ENCODE measurements at regions not wholly inside any gene's neighbourhood (a gene's known extent, or its start where the extent isn't known, plus 50 kb on each side); places are given as distances from the start of the nearest gene placed in this dataset.

DNA sequence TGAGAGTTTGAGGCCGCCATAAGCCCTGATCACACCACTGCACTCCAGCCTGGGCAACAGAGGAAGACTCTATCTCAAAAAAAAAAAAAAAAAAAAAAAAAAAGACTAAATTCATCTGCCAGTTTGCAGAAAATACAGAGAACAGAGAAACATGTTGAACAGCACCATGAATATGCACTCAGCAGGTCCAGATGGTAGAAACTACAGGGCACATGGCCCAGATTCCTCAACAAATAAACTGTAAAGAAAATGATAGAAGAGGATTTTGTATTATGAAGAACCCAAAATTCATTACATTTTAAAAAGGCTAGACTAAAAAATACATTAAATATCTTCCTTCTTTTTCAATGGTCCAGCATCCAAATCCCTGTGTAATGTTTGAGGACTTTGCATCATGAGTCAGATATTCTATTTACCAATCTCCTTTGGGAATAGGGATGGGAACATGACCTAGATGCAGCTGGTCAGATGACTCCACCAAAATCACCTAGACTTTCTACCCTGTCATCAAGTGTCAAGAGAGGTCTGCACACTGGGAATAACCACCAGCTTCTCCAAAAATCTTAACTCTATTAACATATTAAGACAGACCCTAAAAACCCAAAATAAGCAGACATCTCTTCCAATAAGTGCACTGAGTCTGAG, 189.1 kb upstream of the TCF21 start:
- no peak for DNase-seq
- no peak for TF ChIP-seq EZH2 (IDR thresholded peaks at IDR 0.05; ENCODE audit: borderline replicate concordance, low read depth, low read length, severe bottlenecking)
- TF ChIP-seq, protein P1, sequence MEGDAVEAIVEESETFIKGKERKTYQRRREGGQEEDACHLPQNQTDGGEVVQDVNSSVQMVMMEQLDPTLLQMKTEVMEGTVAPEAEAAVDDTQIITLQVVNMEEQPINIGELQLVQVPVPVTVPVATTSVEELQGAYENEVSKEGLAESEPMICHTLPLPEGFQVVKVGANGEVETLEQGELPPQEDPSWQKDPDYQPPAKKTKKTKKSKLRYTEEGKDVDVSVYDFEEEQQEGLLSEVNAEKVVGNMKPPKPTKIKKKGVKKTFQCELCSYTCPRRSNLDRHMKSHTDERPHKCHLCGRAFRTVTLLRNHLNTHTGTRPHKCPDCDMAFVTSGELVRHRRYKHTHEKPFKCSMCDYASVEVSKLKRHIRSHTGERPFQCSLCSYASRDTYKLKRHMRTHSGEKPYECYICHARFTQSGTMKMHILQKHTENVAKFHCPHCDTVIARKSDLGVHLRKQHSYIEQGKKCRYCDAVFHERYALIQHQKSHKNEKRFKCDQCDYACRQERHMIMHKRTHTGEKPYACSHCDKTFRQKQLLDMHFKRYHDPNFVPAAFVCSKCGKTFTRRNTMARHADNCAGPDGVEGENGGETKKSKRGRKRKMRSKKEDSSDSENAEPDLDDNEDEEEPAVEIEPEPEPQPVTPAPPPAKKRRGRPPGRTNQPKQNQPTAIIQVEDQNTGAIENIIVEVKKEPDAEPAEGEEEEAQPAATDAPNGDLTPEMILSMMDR (IDR thresholded peaks at IDR 0.05; ENCODE audit: borderline replicate concordance, extremely low read depth, low read length, poor library complexity, severe bottlenecking): no peak
- Histone ChIP-seq H3K4me2 (ENCODE audit: insufficient read depth, low read length) (no peak overlapping the region), H3K27me3 (ENCODE audit: insufficient read depth, low read length, poor library complexity) (no peaks in the 10 kb centered on the region), H3K79me2 (ENCODE audit: insufficient read depth, low read length) (no peaks in the 10 kb centered on the region), H3K36me3 (ENCODE audit: insufficient read depth, low read length) (no peaks in the 10 kb centered on the region), H3K9ac (ENCODE audit: low read depth, low read length) (no peak overlapping the region), H3K4me1 (ENCODE audit: insufficient read depth, low read length) (no peaks in the 10 kb centered on the region), H3K9me3 (ENCODE audit: insufficient read depth, low read length, severe bottlenecking) (no peaks in the 10 kb centered on the region), H2AFZ (ENCODE audit: low read depth, low read length) (no peak overlapping the region), H4K20me1 (ENCODE audit: insufficient read depth, low read length) (no peaks in the 10 kb centered on the region), H3K27ac (ENCODE audit: low read length) (no peak overlapping the region), H3K4me3 (ENCODE audit: low read depth in 1 of 2, low read length in 2 of 2) (no peak overlapping the region)
- ATAC-seq (ENCODE audit: insufficient read depth, low read depth): no peak

DNA sequence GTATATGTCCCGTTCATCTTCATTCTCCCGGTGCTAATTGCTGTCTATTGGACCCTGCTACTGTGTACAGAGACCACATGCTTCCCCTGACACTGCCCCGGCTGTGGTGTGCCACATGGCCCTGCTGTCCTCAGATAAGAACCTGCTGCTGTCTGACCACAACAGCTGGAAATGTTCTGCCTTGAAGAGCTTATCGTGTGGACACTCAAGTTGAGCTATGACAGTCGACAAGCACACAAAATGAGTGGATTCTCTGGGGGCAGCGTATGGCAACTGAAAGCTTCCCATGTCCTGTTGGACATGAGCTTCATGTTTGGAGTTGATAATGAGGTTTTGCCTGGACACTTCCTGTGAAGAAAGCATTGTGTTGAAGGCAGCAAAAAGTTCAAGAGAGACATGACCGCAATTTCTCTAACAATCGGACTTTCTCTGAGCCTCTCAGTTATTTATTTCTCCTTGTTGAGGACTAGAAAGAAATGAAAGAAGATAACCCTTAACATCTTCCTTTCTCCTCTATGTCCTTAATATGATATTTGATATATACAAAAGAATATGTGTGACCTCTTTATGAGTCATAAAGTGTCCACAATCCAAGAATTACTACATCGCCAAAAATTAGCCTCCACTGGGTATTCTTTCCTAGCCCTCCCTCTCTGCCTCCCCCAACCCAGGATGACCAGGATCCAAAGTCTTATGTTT, 187.1 kb upstream of the TCF21 start:
- H3K4me2 ChIP-seq (ENCODE audit: insufficient read depth, low read length): no peak overlapping the region
- no peak overlapping the region for H2AFZ ChIP-seq (ENCODE audit: low read depth, low read length)
- H3K27me3 ChIP-seq (ENCODE audit: insufficient read depth, low read length, poor library complexity): no peaks in the 10 kb centered on the region
- no peaks in the 10 kb centered on the region for H3K4me1 ChIP-seq (ENCODE audit: insufficient read depth, low read length)
- no peak for TF ChIP-seq EZH2 (IDR thresholded peaks at IDR 0.05; ENCODE audit: borderline replicate concordance, low read depth, low read length, severe bottlenecking)
- TF ChIP-seq, protein P1 (IDR thresholded peaks at IDR 0.05; ENCODE audit: borderline replicate concordance, extremely low read depth, low read length, poor library complexity, severe bottlenecking): no peak
- no peaks in the 10 kb centered on the region for H3K36me3 ChIP-seq (ENCODE audit: insufficient read depth, low read length)
- no peak overlapping the region for H3K27ac ChIP-seq (ENCODE audit: low read length)
- H3K79me2 ChIP-seq (ENCODE audit: insufficient read depth, low read length): no peaks in the 10 kb centered on the region
- no peaks in the 10 kb centered on the region for H4K20me1 ChIP-seq (ENCODE audit: insufficient read depth, low read length)
- H3K4me3 ChIP-seq (ENCODE audit: low read depth in 1 of 2, low read length in 2 of 2): no peak overlapping the region
- DNase-seq (no peak), ATAC-seq (ENCODE audit: insufficient read depth, low read depth) (no peak)
- H3K9me3 ChIP-seq (ENCODE audit: insufficient read depth, low read length, severe bottlenecking): no peaks in the 10 kb centered on the region
- H3K9ac ChIP-seq (ENCODE audit: low read depth, low read length): no peak overlapping the region

DNA sequence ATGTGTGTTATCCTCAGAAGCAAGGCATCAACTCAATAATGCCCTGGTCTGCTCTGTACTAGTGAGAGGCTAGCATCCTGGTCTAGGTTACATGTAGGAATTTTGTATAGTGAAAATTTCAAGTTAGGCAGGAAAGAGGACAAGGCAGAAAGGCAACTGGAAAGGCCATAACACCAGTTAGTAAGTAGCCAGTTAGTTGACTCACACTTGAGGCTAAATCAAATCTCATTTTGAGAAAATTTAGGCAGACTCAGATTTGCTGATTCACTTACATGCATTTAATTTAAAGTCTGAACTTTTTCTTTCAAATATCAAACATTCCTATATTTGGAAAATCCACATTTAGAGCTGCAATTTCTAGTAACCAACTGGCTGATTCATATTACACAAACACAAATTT, 184.5 kb upstream of the TCF21 start:
- no peak for ATAC-seq (ENCODE audit: insufficient read depth, low read depth)
- no peaks in the 10 kb centered on the region for H4K20me1 ChIP-seq (ENCODE audit: insufficient read depth, low read length)
- H3K79me2 ChIP-seq (ENCODE audit: insufficient read depth, low read length): no peaks in the 10 kb centered on the region
- no peaks in the 10 kb centered on the region for H3K4me1 ChIP-seq (ENCODE audit: insufficient read depth, low read length)
- H3K4me3 ChIP-seq (ENCODE audit: low read depth in 1 of 2, low read length in 2 of 2): no peak overlapping the region
- H2AFZ ChIP-seq (ENCODE audit: low read depth, low read length): no peak overlapping the region
- no peak overlapping the region for H3K27ac ChIP-seq (ENCODE audit: low read length)
- H3K27me3 ChIP-seq (ENCODE audit: insufficient read depth, low read length, poor library complexity): no peaks in the 10 kb centered on the region
- H3K9ac ChIP-seq (ENCODE audit: low read depth, low read length): no peak overlapping the region
- H3K36me3 ChIP-seq (ENCODE audit: insufficient read depth, low read length): no peaks in the 10 kb centered on the region
- TF ChIP-seq, protein P1 (IDR thresholded peaks at IDR 0.05; ENCODE audit: borderline replicate concordance, extremely low read depth, low read length, poor library complexity, severe bottlenecking): no peak
- no peak for TF ChIP-seq EZH2 (IDR thresholded peaks at IDR 0.05; ENCODE audit: borderline replicate concordance, low read depth, low read length, severe bottlenecking)
- no peak for DNase-seq
- no peaks in the 10 kb centered on the region for H3K9me3 ChIP-seq (ENCODE audit: insufficient read depth, low read length, severe bottlenecking)
- no peak overlapping the region for H3K4me2 ChIP-seq (ENCODE audit: insufficient read depth, low read length)

Data from DND-41 (cell line).